ENCODE measurements at regions not wholly inside any gene's neighbourhood (a gene's known extent, or its start where the extent isn't known, plus 50 kb on each side); places are given as distances from the start of the nearest gene placed in this dataset.

- TF ChIP-seq CTCF (IDR thresholded peaks at IDR 0.05; ENCODE audit: poor library complexity), result no peak
- TF ChIP-seq EZH2 (IDR thresholded peaks at IDR 0.05; ENCODE audit: borderline replicate concordance), result no peak
- TF ChIP-seq EZH2phosphoT487 (IDR thresholded peaks at IDR 0.05; ENCODE audit: low read depth, severe bottlenecking, unreplicated experiment), result no peak
Measured at GRCh38 chr15:62324382-62324781, 159.3 kb upstream of the C2CD4B start.
